ENCODE measurements at regions not wholly inside any gene's neighbourhood (a gene's known extent, or its start where the extent isn't known, plus 50 kb on each side); places are given as distances from the start of the nearest gene placed in this dataset.
A peak's percentile ranks its signal among the peaks of the same experiment; 100 is the strongest.

DNA sequence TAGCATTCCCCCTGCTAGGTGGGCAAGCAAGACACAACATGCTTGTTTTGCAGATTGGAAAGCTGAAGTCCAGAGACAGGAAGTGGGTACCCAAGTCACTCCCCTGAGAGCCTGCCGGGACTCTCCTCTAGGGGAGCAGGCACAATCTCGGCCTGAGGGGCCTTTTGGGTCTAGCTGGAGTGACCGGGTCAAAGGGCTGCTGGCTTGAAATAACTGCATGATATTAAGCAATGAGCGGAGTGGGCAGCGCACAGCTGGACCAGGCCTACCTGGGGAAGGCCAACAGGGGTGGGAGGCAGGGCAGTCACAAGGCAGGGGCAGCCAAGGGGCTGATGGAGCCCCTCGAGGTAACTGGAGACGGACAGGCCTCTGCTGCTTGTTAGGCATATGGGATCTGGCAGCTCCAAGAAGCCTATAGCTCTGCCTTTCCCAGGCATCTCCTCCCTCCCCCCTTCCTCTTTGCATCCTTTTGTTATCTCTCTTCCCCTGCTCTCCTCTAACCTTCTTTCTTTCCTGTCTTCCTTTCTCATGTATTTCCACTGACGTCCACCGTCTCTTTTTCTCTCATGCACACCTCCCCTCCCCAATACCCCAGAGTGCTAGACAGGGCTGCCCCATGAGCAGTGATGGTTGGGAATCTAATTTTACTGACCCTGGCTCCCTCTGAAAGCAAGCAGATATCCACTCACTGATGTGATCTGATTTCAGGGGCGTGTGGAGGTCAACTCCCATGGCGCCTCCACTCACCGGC, 237.5 kb downstream of the LOXHD1 start:
- Histone ChIP-seq H3K27me3 (ENCODE audit: control insufficient read depth, insufficient read depth, low read length) (no peaks in the 10 kb centered on the region), H3K9ac (ENCODE audit: low read length) (no peak overlapping the region), H3K4me1 (ENCODE audit: control insufficient read depth, insufficient read depth, low read length) (peaks cover 9% of the 10 kb centered on the region), H3K27ac (ENCODE audit: low read depth, low read length) (peak overlapping the region; percentile 56), H3K36me3 (ENCODE audit: control insufficient read depth, insufficient read depth, low read length) (no peaks in the 10 kb centered on the region), H3K4me3 (ENCODE audit: low read length) (no peak overlapping the region)

- H3K4me1 ChIP-seq (ENCODE audit: control insufficient read depth, insufficient read depth, low read length): peaks cover 9% of the 10 kb centered on the region
These were observed 235.0 kb downstream of the LOXHD1 start for GRCh38 chr18:46421973-46422551.

GRCh38 chr18:46422552-46423055, 234.4 kb downstream of the LOXHD1 start:
- no peak overlapping the region for H3K27ac ChIP-seq (ENCODE audit: low read depth, low read length)
- H3K36me3 ChIP-seq (ENCODE audit: control insufficient read depth, insufficient read depth, low read length): no peaks in the 10 kb centered on the region
- H3K27me3 ChIP-seq (ENCODE audit: control insufficient read depth, insufficient read depth, low read length): no peaks in the 10 kb centered on the region
- no peak overlapping the region for H3K9ac ChIP-seq (ENCODE audit: low read length)
- no peak overlapping the region for H3K4me3 ChIP-seq (ENCODE audit: low read length)
- H3K4me1 ChIP-seq (ENCODE audit: control insufficient read depth, insufficient read depth, low read length): peaks cover 9% of the 10 kb centered on the region

More at GRCh38 chr18:46421973-46422551, 235.0 kb downstream of the LOXHD1 start:
- Histone ChIP-seq H3K4me3 (ENCODE audit: low read length) (no peak overlapping the region), H3K27me3 (ENCODE audit: control insufficient read depth, insufficient read depth, low read length) (no peaks in the 10 kb centered on the region), H3K36me3 (ENCODE audit: control insufficient read depth, insufficient read depth, low read length) (no peaks in the 10 kb centered on the region), H3K9ac (ENCODE audit: low read length) (no peak overlapping the region), H3K27ac (ENCODE audit: low read depth, low read length) (no peak overlapping the region)

DNA sequence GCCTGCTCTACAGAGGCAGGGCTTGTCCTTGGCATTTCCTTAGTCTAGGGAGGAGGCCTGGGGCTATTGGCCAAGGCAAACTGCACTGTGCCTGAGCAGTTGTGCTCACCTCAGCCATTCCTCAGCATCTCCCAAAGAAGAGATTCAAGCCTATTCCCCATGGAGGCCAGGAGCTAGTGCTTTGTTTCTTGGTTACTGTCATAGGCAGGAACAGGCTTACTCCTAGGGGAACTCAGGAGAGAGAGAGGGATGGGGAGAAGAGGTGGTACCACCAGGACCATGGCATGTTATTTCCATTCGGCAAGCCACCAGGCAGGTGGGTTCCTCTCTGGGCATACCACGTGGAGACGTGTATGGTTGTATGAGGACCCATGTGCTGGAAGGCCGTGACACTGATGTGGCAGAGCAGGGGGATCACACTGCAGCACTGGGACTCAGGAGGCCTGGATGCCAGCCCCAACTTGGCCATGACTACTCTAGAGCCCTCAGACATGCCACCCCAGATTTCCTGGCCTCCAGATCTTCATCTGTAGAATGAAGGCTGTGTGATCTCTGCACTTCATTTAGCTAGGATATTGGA, 233.7 kb downstream of the LOXHD1 start:
- Histone ChIP-seq H3K9ac (ENCODE audit: low read length) (no peak overlapping the region), H3K27ac (ENCODE audit: low read depth, low read length) (no peak overlapping the region), H3K4me3 (ENCODE audit: low read length) (no peak overlapping the region), H3K36me3 (ENCODE audit: control insufficient read depth, insufficient read depth, low read length) (no peaks in the 10 kb centered on the region), H3K4me1 (ENCODE audit: control insufficient read depth, insufficient read depth, low read length) (peaks cover 9% of the 10 kb centered on the region), H3K27me3 (ENCODE audit: control insufficient read depth, insufficient read depth, low read length) (no peaks in the 10 kb centered on the region)

DNA sequence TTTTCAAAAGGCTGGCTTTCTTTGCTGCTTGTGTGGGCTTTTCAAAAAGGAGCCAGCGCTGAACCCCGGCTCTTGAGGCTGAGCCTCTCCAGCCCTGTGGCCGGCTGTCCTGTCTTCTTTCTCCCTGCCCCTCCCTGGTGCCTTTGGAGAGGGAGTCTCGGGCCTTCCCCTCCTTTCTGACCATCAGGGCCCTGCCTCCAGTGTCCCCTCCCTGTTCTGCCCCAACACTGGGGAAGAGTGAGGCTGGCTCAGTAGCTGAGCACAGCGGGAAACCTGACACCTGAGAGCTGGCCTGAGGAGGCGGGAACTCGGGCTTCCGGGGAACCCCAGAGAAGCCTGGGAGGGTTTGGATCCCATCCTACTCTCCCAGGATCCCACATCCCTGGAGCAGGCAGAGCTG, 232.1 kb downstream of the LOXHD1 start:
- Histone ChIP-seq H3K4me3 (ENCODE audit: low read length) (no peak overlapping the region), H3K36me3 (ENCODE audit: control insufficient read depth, insufficient read depth, low read length) (no peaks in the 10 kb centered on the region), H3K9ac (ENCODE audit: low read length) (no peak overlapping the region), H3K27ac (ENCODE audit: low read depth, low read length) (no peak overlapping the region), H3K27me3 (ENCODE audit: control insufficient read depth, insufficient read depth, low read length) (no peaks in the 10 kb centered on the region), H3K4me1 (ENCODE audit: control insufficient read depth, insufficient read depth, low read length) (no peaks in the 10 kb centered on the region)

DNA sequence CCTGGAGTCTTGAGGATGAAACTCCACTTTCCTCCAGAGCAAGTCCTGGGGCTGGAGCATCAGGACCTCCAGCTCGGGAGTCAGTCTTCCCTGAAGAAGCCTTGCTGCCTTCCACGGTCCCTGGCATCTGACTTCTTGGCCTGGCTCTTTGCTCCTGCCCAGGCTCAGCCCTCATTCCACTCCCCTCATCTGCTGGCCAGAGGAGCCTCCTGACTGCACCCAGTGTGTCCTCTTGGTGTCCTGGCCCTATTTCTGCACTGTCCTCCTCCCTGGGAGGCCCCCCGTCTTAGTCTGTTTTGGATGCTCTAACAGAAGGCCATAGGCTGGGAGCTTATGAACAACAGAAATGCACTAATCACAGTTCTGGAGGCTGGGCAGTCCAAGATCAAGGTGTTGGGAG, 231.5 kb downstream of the LOXHD1 start:
- Histone ChIP-seq H3K4me1 (ENCODE audit: control insufficient read depth, insufficient read depth, low read length) (no peaks in the 10 kb centered on the region), H3K4me3 (ENCODE audit: low read length) (no peak overlapping the region), H3K27me3 (ENCODE audit: control insufficient read depth, insufficient read depth, low read length) (no peaks in the 10 kb centered on the region), H3K36me3 (ENCODE audit: control insufficient read depth, insufficient read depth, low read length) (no peaks in the 10 kb centered on the region), H3K27ac (ENCODE audit: low read depth, low read length) (no peak overlapping the region), H3K9ac (ENCODE audit: low read length) (no peak overlapping the region)

- no peaks in the 10 kb centered on the region for H3K4me1 ChIP-seq (ENCODE audit: control insufficient read depth, insufficient read depth, low read length)
- H3K27ac ChIP-seq (ENCODE audit: low read depth, low read length): no peak overlapping the region
- no peaks in the 10 kb centered on the region for H3K36me3 ChIP-seq (ENCODE audit: control insufficient read depth, insufficient read depth, low read length)
These were observed 230.9 kb downstream of the LOXHD1 start for GRCh38 chr18:46426021-46426678.

GRCh38 chr18:46426679-46427047, 230.4 kb downstream of the LOXHD1 start:
- Histone ChIP-seq H3K27ac (ENCODE audit: low read depth, low read length) (no peak overlapping the region), H3K27me3 (ENCODE audit: control insufficient read depth, insufficient read depth, low read length) (no peaks in the 10 kb centered on the region), H3K4me3 (ENCODE audit: low read length) (no peak overlapping the region), H3K36me3 (ENCODE audit: control insufficient read depth, insufficient read depth, low read length) (no peaks in the 10 kb centered on the region), H3K9ac (ENCODE audit: low read length) (no peak overlapping the region), H3K4me1 (ENCODE audit: control insufficient read depth, insufficient read depth, low read length) (no peaks in the 10 kb centered on the region)

More at GRCh38 chr18:46426021-46426678, 230.9 kb downstream of the LOXHD1 start:
- H3K27me3 ChIP-seq (ENCODE audit: control insufficient read depth, insufficient read depth, low read length): no peaks in the 10 kb centered on the region
- H3K9ac ChIP-seq (ENCODE audit: low read length): no peak overlapping the region
- H3K4me3 ChIP-seq (ENCODE audit: low read length): no peak overlapping the region
